K562 (cell line): ENCODE measurements at regions not wholly inside any gene's neighbourhood (a gene's known extent, or its start where the extent isn't known, plus 50 kb on each side); places are given as distances from the start of the nearest gene placed in this dataset.

Source experiments
- ATF6 ChIP-seq: sonication (generic); formaldehyde crosslinking; IDR thresholded peaks from 2 replicates; pipeline ENCODE4 v1.4.0; 2020; ENCODE audit warnings: mild to moderate bottlenecking, missing genetic modification reagents
- BCLAF1 ChIP-seq, 2 experiments: fragments of 450-650 bp in 1 of 2; IDR thresholded peaks; 2 replicates each; pipeline ENCODE4 v1.6.1; 2011 to 2017; ENCODE audit warnings: low read depth in 2 of 2, antibody characterized with exemption in 1 of 2, borderline replicate concordance in 1 of 2, low read length in 1 of 2, mild to moderate bottlenecking in 1 of 2, mixed read lengths in 1 of 2; ENCODE audit not compliant: control insufficient read depth in 1 of 2
- CTCF ChIP-seq, 3 experiments: IDR thresholded peaks in 2 of 3; conservative IDR thresholded peaks in 1 of 3; 2 replicates each; pipeline ENCODE4 v1.5.1; 2011 to 2012; ENCODE audit warnings: low read length in 3 of 3, mild to moderate bottlenecking in 3 of 3, control low read depth in 2 of 3, improper control_type of control experiment in 1 of 3, inconsistent platforms in 1 of 3, low read depth in 1 of 3, mixed read lengths in 1 of 3, moderate library complexity in 1 of 3; ENCODE audit not compliant: insufficient read depth in 2 of 3
- HDAC2 ChIP-seq: fragments of 450-650 bp; IDR thresholded peaks from 2 replicates; pipeline ENCODE4 v1.6.1; 2016; ENCODE audit warnings: mild to moderate bottlenecking
- NFRKB ChIP-seq: fragments of 450-650 bp; IDR thresholded peaks from 2 replicates; pipeline ENCODE4 v1.6.1; 2016; ENCODE audit warnings: low read depth
- NFYB ChIP-seq: IDR thresholded peaks from 2 replicates; pipeline ENCODE4 v1.6.1; 2011; ENCODE audit warnings: mild to moderate bottlenecking, moderate library complexity; ENCODE audit not compliant: insufficient read length; ENCODE audit errors: extremely low read depth
- POLR2A ChIP-seq: fragments of 450-650 bp; conservative IDR thresholded peaks from 2 replicates; pipeline ENCODE4 v1.6.1; 2016
- RCOR1 ChIP-seq, 2 experiments: IDR thresholded peaks; 2 replicates each; pipeline ENCODE4 v1.6.1; 2012; ENCODE audit warnings: low read depth in 2 of 2, low read length in 2 of 2, borderline replicate concordance in 1 of 2, improper control_type of control experiment in 1 of 2
- SNRNP70 ChIP-seq: fragments of 200-400 bp; formaldehyde crosslinking; optimal IDR thresholded peaks from 2 replicates; pipeline ENCODE3; 2017; ENCODE audit warnings: low read depth, low read length
- TAF1 ChIP-seq: IDR thresholded peaks from 2 replicates; pipeline ENCODE4 v1.6.1; 2011; ENCODE audit warnings: mild to moderate bottlenecking, low read length, moderate library complexity; ENCODE audit not compliant: insufficient read depth, control insufficient read depth, severe bottlenecking; ENCODE audit errors: extremely low read depth
- ZBTB7A ChIP-seq: IDR thresholded peaks from 2 replicates; pipeline ENCODE4 v1.6.1; 2011; ENCODE audit warnings: low read depth, mild to moderate bottlenecking, low read length, moderate library complexity, borderline replicate concordance; ENCODE audit not compliant: control insufficient read depth
- ZNF140 ChIP-seq: fragments of 250-450 bp; sonication (Bioruptor Pico); IDR thresholded peaks from 2 replicates; pipeline ENCODE4 v1.8.0; 2021; ENCODE audit warnings: moderate library complexity, mild to moderate bottlenecking, inconsistent platforms
- ZNF274 ChIP-seq: IDR thresholded peaks from 2 replicates; pipeline ENCODE4 v1.6.1; 2011; ENCODE audit warnings: low read depth, mild to moderate bottlenecking, low read length, moderate library complexity, borderline replicate concordance
- ZNF395 ChIP-seq: fragments of 200-800 bp; sonication (Bioruptor generic); IDR thresholded peaks from 2 replicates; pipeline ENCODE4 v1.6.1; 2017; ENCODE audit warnings: missing genetic modification characterization, missing compliant biosample characterization

GRCh38 chr2:76210551-76210950 is 499.8 kb upstream of the GCFC2 start:
- TF ChIP-seq NFYB (no peak), ZNF140 (CRISPR knock-in tag) (no peak), TAF1 (no peak), SNRNP70 (no peak), RCOR1 (IDR thresholded peaks at IDR 0.05; ENCODE audit: borderline replicate concordance in 1 of 2, low read depth in 2 of 2, low read length in 2 of 2) (no peak), ATF6 (CRISPR knock-in tag) (no peak), HDAC2 (no peak), POLR2A (no peak), ZBTB7A (no peak), ZNF395 (CRISPR knock-in tag) (no peak), ZNF274 (no peak), NFRKB (no peak), BCLAF1 (IDR thresholded peaks at IDR 0.05; ENCODE audit: borderline replicate concordance in 1 of 2, control insufficient read depth in 1 of 2, low read depth in 2 of 2, low read length in 1 of 2) (no peak), CTCF (IDR thresholded peaks at IDR 0.05 in 2 of 3, conservative IDR thresholded peaks at IDR 0.05 in 1 of 3; ENCODE audit: insufficient read depth in 2 of 3, low read depth in 1 of 3, low read length in 3 of 3) (no peak)
